DMS153 (cell line): ENCODE measurements at regions not wholly inside any gene's neighbourhood (a gene's known extent, or its start where the extent isn't known, plus 50 kb on each side); places are given as distances from the start of the nearest gene placed in this dataset.

Experiments
- DNase-seq: peaks from one replicate; lab custom pipeline; 2025; lab: John Stamatoyannopoulos, UW

DNA sequence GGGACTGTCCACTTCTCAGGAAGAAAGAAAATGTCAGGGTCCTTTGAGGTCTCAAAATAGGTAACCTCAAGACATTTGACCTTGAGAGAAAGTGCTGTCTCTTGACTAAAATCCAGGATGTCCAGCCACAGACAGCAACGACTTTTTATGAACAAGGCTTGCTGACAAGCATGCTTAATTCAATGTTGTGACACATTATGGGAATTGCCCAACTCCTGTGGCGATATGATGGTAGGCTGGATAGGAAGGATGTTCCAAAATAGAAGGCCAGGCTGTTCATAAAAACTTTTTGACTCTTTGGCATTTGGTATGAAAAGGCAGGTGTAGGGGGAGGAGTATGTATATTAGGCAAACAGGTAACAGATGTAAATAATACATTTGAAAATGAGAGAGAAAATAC is 50.8 kb upstream of the EDNRA start:
- DNase-seq: no peak
